Activated CD8-positive, alpha-beta T cell treated with anti-CD3 and anti-CD28 coated beads for 36 hours (primary cell): ENCODE measurements at regions not wholly inside any gene's neighbourhood (a gene's known extent, or its start where the extent isn't known, plus 50 kb on each side); places are given as distances from the start of the nearest gene placed in this dataset.

Experiments
- ATAC-seq: fragments of 200-7000 bp; cut with Tn5 transposase; one replicate; pipeline ENCODE4 v1.10.0; 2021; ENCODE audit warnings: mild to moderate bottlenecking, moderate library complexity
- CTCF ChIA-PET: fragments of 350-600 bp; sonication (Branson Sonifier 250); formaldehyde crosslinking; loops from one replicate; lab custom pipeline; 2021; ENCODE audit warnings: antibody characterized with exemption; lab: Charles Lee
- POLR2A ChIA-PET: fragments of 350-600 bp; sonication (Branson Sonifier 250); formaldehyde crosslinking; loops from one replicate; lab custom pipeline; 2021; ENCODE audit warnings: antibody characterized with exemption; lab: Charles Lee
- DNase-seq: peaks from one replicate; pipeline ENCODE4 v3.0.0-alpha.2; 2020
- H3K27ac Mint-ChIP-seq: one replicate; pipeline ENCODE4 v1.8.0; 2021; ENCODE audit warnings: mild to moderate bottlenecking, mixed read lengths
- H3K27me3 Mint-ChIP-seq: one replicate; pipeline ENCODE4 v1.8.0; 2021; ENCODE audit warnings: mixed read lengths
- H3K36me3 Mint-ChIP-seq: one replicate; pipeline ENCODE4 v1.8.0; 2021; ENCODE audit warnings: low read depth, mixed read lengths
- H3K4me1 Mint-ChIP-seq: one replicate; pipeline ENCODE4 v1.8.0; 2021; ENCODE audit warnings: low read depth, mixed read lengths
- H3K4me3 Mint-ChIP-seq: one replicate; pipeline ENCODE4 v1.8.0; 2021; ENCODE audit warnings: mild to moderate bottlenecking, moderate library complexity, mixed read lengths
- H3K9me3 Mint-ChIP-seq: one replicate; pipeline ENCODE4 v1.8.0; 2021; ENCODE audit warnings: mixed read lengths
- intact Hi-C: fragments of 100-400 bp; cut with micrococcal nuclease; formaldehyde crosslinking; loops from one replicate; pipeline ENCODE4 v1.10.0; 2022
- TF ChIP-seq, protein P1 (sequence below): fragments of 200-600 bp; IDR thresholded peaks from one replicate; pipeline ENCODE4 v1.8.0; 2022; ENCODE audit warnings: antibody characterized with exemption, mild to moderate bottlenecking

DNA sequence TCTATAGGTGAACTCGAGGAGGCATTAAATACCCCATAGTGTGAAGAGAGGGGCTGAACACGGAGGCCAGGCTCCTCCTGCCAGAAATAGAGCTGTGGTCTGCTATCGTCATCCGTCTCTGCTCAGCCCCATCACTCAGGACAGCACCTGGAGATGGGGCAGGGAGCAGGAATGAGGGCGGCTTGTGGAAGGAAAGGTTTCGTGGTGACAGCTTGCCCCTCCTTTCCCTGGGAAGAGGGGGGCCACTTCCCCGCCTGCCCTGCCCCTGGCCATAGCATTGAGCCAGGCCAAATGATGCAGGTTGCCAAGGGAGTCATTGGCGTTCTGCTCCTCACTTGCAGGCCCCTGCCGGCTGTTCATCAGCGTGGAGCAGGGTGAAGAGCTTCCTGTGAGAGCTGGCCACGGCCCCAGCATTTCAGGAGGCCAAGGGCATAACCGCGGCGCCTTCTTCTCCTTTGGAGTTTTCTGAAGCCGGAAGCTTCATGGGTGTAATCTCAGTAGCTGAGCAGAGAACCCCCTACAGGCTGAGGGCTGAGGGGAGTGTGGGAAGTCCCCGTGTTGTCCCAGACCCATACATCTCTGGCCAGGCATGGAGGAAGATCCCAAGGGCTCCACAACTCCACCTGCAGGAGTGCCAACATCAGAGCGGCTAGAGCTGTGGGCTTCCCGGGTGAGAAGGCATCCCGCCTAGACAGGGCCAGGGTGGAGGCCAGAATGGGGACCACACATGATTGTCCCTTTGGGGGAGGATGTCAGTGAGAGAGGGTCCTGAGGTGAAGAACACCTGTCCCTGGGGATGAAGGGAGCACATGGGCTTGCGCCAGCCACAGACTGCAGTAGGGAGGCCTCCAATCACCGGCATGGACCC is 112.5 kb upstream of the GLI2 start:
- TF ChIP-seq, protein P1, sequence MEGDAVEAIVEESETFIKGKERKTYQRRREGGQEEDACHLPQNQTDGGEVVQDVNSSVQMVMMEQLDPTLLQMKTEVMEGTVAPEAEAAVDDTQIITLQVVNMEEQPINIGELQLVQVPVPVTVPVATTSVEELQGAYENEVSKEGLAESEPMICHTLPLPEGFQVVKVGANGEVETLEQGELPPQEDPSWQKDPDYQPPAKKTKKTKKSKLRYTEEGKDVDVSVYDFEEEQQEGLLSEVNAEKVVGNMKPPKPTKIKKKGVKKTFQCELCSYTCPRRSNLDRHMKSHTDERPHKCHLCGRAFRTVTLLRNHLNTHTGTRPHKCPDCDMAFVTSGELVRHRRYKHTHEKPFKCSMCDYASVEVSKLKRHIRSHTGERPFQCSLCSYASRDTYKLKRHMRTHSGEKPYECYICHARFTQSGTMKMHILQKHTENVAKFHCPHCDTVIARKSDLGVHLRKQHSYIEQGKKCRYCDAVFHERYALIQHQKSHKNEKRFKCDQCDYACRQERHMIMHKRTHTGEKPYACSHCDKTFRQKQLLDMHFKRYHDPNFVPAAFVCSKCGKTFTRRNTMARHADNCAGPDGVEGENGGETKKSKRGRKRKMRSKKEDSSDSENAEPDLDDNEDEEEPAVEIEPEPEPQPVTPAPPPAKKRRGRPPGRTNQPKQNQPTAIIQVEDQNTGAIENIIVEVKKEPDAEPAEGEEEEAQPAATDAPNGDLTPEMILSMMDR: no peak
- no peak overlapping the region for H3K27ac Mint-ChIP-seq
- H3K4me1 Mint-ChIP-seq: no peaks in the 10 kb centered on the region
- ATAC-seq (no peak), DNase-seq (no peak)
- no peaks in the 10 kb centered on the region for H3K36me3 Mint-ChIP-seq
- H3K9me3 Mint-ChIP-seq: no peaks in the 10 kb centered on the region
- ChIA-PET CTCF (no interaction called here), POLR2A (no interaction called here)
- H3K4me3 Mint-ChIP-seq: no peak overlapping the region
- H3K27me3 Mint-ChIP-seq: peaks cover 3% of the 10 kb centered on the region
- intact Hi-C loops: no loop called here

DNA sequence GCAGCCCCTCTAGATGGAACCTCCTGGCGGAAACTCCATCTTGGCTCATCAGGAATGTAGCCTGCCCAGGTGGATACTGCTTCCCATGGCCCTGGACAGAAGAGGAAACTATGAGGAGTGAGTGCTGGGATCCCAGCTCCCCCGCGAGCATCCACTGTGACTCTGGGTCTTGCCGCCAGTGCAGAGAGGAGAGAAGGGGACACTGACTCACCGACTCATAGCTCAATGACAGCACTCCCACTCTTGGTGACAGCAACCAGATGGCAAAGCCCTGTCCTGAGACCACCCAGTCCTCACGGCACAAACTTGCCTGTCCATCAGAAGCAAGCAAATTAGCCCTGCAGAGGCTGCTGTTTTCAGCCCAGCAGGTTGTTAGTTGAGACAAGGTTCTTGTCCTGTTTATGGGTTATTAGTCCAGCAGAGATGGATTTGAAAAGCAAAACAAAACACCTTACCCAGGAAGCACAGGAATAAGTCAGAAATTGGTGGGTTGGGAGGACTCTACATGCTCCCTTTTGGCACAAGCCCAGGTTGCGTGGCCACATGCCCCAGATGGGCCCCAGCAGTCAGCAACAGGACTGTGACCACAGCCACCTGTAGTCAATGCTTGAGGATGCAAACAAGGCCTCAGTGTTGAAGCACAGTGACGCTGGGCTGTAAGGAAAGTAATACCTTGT is 111.5 kb upstream of the GLI2 start:
- H3K9me3 Mint-ChIP-seq: no peaks in the 10 kb centered on the region
- peaks cover 3% of the 10 kb centered on the region for H3K27me3 Mint-ChIP-seq
- no peaks in the 10 kb centered on the region for H3K4me1 Mint-ChIP-seq
- intact Hi-C loops: no loop called here
- ATAC-seq (no peak), DNase-seq (no peak)
- TF ChIP-seq, protein P1: no peak
- POLR2A ChIA-PET: no interaction called here
- CTCF ChIA-PET: no interaction called here
- H3K36me3 Mint-ChIP-seq: no peaks in the 10 kb centered on the region
- no peak overlapping the region for H3K27ac Mint-ChIP-seq
- no peak overlapping the region for H3K4me3 Mint-ChIP-seq

DNA sequence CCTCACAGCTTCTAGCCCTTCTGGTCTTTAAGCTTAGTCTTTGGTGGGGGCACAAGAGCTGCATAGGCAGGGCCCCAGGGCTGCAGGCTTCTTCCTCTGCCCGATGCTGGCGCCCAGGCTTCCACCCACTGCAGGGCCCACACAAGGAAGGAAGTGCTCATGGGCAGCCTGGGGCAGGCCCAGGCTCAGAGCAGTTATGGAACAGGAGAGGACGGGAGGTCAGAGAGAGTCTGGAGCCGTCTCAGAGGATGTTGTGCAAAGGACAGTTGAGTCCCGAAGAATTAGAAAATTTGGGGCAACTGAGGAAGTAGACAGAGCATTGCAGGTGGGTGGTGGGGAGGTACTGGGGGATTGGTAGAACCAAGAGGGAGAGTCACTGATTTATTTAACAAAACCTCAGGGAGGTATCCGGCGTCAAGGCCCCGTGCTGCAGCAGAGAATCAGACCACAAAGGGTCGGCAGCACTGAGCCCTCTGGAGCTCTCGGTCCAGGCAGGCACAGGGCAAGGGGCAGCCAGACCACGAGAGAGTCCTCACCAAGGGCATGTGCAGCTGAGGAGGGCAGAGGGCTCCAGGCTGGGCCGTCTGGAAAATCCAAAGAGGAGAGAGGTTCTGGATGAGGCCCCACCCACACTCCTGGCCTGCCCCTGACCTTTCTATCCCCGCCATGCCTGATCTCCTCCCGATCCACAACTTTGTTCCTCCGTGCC is 110.8 kb upstream of the GLI2 start:
- Mint-ChIP-seq H3K27me3 (peaks cover 3% of the 10 kb centered on the region), H3K27ac (no peak overlapping the region), H3K4me3 (no peak overlapping the region), H3K9me3 (no peaks in the 10 kb centered on the region), H3K36me3 (no peaks in the 10 kb centered on the region), H3K4me1 (no peaks in the 10 kb centered on the region)
- no peak for ATAC-seq
- DNase-seq: no peak
- ChIA-PET CTCF (no interaction called here), POLR2A (no interaction called here)
- TF ChIP-seq, protein P1: no peak
- intact Hi-C loops: no loop called here

DNA sequence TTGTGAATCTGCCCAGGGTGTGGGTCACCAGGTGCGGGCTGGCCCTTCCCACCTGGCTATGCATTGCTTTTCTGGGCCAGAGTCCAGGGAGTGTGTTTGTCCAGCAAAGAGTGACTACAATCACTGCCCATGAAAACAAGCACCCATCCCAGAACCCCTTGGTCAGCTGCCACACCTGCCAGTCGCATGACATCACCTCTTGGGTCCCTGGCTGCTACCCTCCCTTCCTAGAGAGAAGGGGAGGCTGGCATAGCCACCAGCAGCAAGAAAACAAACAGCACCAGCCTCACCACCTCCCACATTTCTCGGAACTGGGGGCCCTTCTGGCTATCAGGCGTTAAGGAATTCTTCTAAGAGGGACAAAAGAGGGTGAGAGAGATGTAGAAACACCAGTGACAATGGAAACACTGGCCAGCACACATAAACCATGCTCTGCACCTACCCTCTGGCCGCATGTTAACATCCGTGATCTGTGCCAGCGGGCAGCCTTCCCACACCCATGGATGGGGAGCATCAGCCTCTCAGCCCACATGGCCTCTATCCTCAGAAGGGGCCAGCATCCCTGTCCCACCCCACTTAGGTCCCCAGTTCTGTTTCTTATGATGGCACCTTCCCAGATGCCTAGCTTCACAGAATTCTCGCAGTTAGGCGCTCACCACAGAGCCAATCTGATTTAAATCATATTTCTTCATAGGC is 109.7 kb upstream of the GLI2 start:
- POLR2A ChIA-PET: no interaction called here
- no peak overlapping the region for H3K4me3 Mint-ChIP-seq

More for the DNA sequence above, 109.7 kb upstream of the GLI2 start:
- H3K27ac Mint-ChIP-seq: no peak overlapping the region
- CTCF ChIA-PET: no interaction called here
- DNase-seq (no peak), ATAC-seq (no peak)
- H3K4me1 Mint-ChIP-seq: no peaks in the 10 kb centered on the region
- TF ChIP-seq, protein P1: no peak
- no peaks in the 10 kb centered on the region for H3K9me3 Mint-ChIP-seq
- H3K36me3 Mint-ChIP-seq: no peaks in the 10 kb centered on the region
- peaks cover 3% of the 10 kb centered on the region for H3K27me3 Mint-ChIP-seq
- intact Hi-C loops: no loop called here
